ENCODE measurements at regions not wholly inside any gene's neighbourhood (a gene's known extent, or its start where the extent isn't known, plus 50 kb on each side); places are given as distances from the start of the nearest gene placed in this dataset.

DNA sequence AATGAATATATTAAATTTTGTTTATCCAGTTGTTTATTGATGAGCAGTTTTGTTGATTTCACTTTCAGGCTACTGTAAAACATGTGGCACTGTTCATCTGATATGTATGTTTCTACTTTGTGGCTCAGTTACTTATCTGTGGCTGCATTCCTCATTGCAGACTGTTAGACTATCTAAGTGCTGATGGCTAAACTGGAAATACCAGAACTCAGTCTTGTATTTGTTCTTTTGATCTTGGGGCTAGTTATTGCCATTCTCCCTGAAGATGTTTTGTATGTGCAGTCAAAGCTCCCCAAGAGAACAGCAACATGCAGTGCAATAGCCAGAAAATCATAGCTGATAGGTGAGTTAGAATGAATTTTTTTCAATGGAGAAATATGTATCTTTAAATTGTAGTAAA, 162.2 kb downstream of the GADD45G start (continued):
- TF ChIP-seq, protein P1, sequence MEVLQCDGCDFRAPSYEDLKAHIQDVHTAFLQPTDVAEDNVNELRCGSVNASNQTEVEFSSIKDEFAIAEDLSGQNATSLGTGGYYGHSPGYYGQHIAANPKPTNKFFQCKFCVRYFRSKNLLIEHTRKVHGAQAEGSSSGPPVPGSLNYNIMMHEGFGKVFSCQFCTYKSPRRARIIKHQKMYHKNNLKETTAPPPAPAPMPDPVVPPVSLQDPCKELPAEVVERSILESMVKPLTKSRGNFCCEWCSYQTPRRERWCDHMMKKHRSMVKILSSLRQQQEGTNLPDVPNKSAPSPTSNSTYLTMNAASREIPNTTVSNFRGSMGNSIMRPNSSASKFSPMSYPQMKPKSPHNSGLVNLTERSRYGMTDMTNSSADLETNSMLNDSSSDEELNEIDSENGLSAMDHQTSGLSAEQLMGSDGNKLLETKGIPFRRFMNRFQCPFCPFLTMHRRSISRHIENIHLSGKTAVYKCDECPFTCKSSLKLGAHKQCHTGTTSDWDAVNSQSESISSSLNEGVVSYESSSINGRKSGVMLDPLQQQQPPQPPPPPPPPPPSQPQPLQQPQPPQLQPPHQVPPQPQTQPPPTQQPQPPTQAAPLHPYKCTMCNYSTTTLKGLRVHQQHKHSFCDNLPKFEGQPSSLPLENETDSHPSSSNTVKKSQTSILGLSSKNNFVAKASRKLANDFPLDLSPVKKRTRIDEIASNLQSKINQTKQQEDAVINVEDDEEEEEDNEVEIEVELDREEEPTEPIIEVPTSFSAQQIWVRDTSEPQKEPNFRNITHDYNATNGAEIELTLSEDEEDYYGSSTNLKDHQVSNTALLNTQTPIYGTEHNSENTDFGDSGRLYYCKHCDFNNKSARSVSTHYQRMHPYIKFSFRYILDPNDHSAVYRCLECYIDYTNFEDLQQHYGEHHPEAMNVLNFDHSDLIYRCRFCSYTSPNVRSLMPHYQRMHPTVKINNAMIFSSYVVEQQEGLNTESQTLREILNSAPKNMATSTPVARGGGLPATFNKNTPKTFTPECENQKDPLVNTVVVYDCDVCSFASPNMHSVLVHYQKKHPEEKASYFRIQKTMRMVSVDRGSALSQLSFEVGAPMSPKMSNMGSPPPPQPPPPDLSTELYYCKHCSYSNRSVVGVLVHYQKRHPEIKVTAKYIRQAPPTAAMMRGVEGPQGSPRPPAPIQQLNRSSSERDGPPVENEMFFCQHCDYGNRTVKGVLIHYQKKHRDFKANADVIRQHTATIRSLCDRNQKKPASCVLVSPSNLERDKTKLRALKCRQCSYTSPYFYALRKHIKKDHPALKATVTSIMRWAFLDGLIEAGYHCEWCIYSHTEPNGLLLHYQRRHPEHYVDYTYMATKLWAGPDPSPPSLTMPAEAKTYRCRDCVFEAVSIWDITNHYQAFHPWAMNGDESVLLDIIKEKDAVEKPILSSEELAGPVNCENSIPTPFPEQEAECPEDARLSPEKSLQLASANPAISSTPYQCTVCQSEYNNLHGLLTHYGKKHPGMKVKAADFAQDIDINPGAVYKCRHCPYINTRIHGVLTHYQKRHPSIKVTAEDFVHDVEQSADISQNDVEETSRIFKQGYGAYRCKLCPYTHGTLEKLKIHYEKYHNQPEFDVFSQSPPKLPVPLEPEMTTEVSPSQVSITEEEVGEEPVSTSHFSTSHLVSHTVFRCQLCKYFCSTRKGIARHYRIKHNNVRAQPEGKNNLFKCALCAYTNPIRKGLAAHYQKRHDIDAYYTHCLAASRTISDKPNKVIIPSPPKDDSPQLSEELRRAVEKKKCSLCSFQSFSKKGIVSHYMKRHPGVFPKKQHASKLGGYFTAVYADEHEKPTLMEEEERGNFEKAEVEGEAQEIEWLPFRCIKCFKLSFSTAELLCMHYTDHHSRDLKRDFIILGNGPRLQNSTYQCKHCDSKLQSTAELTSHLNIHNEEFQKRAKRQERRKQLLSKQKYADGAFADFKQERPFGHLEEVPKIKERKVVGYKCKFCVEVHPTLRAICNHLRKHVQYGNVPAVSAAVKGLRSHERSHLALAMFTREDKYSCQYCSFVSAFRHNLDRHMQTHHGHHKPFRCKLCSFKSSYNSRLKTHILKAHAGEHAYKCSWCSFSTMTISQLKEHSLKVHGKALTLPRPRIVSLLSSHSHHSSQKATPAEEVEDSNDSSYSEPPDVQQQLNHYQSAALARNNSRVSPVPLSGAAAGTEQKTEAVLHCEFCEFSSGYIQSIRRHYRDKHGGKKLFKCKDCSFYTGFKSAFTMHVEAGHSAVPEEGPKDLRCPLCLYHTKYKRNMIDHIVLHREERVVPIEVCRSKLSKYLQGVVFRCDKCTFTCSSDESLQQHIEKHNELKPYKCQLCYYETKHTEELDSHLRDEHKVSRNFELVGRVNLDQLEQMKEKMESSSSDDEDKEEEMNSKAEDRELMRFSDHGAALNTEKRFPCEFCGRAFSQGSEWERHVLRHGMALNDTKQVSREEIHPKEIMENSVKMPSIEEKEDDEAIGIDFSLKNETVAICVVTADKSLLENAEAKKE (CRISPR knock-in tag; IDR thresholded peaks at IDR 0.05), result no peak
- no peak for TF ChIP-seq ZNF331 (CRISPR knock-in tag; IDR thresholded peaks at IDR 0.05; ENCODE audit: low read depth)
- no peak for TF ChIP-seq CREB1 (CRISPR knock-in tag; IDR thresholded peaks at IDR 0.05; ENCODE audit: low read depth)
- no peak for TF ChIP-seq JUNB (IDR thresholded peaks at IDR 0.05; ENCODE audit: unreplicated experiment)
- no peak for TF ChIP-seq STAT1 (IDR thresholded peaks at IDR 0.05; ENCODE audit: unreplicated experiment)

DNA sequence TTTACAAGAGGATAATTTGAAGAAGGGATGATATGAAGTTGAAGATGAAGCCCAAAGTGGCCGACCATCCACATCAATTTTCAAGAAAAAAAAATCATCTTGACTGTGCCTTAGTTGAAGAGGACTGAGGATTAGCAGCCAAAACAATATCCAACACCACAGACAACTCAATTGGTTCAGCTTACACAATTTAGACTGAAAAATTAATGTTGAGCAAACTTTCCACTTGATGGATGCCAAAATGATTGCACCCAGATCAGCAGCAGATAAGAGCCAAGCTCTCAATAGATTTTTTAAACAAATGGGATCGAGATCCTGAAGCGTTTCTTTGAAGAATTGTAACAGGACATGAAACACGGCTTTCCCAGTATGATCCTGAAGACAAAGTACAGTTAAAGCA, 163.2 kb downstream of the GADD45G start:
- Mint-ChIP-seq H3K36me3 (ENCODE audit: low read depth) (no peaks in the 10 kb centered on the region), H3K27me3 (ENCODE audit: insufficient read depth, low read depth, poor library complexity) (no peaks in the 10 kb centered on the region), H3K4me1 (no peaks in the 10 kb centered on the region), H3K4me3 (no peak overlapping the region), H3K27ac (no peak overlapping the region), H3K9me3 (no peaks in the 10 kb centered on the region)
- Histone ChIP-seq H3K27ac (ENCODE audit: low read depth) (no peak overlapping the region), H3K9me2 (ENCODE audit: insufficient read depth) (no peaks in the 10 kb centered on the region), H4K20me1 (replicated peaks; ENCODE audit: insufficient read depth) (no peaks in the 10 kb centered on the region), H3K4me3 (no peak overlapping the region), H3K4me2 (no peak overlapping the region), H3K36me3 (ENCODE audit: insufficient read depth) (no peaks in the 10 kb centered on the region), H3F3A (replicated peaks; ENCODE audit: low read depth) (no peaks in the 10 kb centered on the region), H3K79me2 (replicated peaks; ENCODE audit: insufficient read depth) (no peaks in the 10 kb centered on the region), H2AFZ (peak overlapping the region; percentile 43), H3K27me3 (ENCODE audit: insufficient read depth) (no peaks in the 10 kb centered on the region), H3K4me1 (ENCODE audit: insufficient read depth) (no peaks in the 10 kb centered on the region)
- TF ChIP-seq POLR2AphosphoS5 (IDR thresholded peaks at IDR 0.05; ENCODE audit: low read depth) (no peak), NANOG (IDR thresholded peaks at IDR 0.05; ENCODE audit: borderline replicate concordance) (no peak), EZH2phosphoT487 (IDR thresholded peaks at IDR 0.05; ENCODE audit: unreplicated experiment) (no peak), ZNF114 (CRISPR knock-in tag; IDR thresholded peaks at IDR 0.05) (no peak), ZNF331 (CRISPR knock-in tag; IDR thresholded peaks at IDR 0.05; ENCODE audit: low read depth) (no peak), JUNB (IDR thresholded peaks at IDR 0.05; ENCODE audit: unreplicated experiment) (no peak)
- TF ChIP-seq, protein P2, sequence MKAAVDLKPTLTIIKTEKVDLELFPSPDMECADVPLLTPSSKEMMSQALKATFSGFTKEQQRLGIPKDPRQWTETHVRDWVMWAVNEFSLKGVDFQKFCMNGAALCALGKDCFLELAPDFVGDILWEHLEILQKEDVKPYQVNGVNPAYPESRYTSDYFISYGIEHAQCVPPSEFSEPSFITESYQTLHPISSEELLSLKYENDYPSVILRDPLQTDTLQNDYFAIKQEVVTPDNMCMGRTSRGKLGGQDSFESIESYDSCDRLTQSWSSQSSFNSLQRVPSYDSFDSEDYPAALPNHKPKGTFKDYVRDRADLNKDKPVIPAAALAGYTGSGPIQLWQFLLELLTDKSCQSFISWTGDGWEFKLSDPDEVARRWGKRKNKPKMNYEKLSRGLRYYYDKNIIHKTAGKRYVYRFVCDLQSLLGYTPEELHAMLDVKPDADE (IDR thresholded peaks at IDR 0.05), result no peak
- TF ChIP-seq, protein P1 (CRISPR knock-in tag; IDR thresholded peaks at IDR 0.05), result no peak
- DNase-seq (ENCODE audit: low spot score), result no peak
- no peak for ATAC-seq

Measured in GM23338 (cell line).